ENCODE measurements at regions not wholly inside any gene's neighbourhood (a gene's known extent, or its start where the extent isn't known, plus 50 kb on each side); places are given as distances from the start of the nearest gene placed in this dataset.

- DNase-seq (ENCODE audit: low read depth), result no peak
These were observed 76.3 kb upstream of the NR2F2 start for GRCh38 chr15:96254173-96254572.

GRCh38 chr15:96255599-96255998 is 74.9 kb upstream of the NR2F2 start:
- no peak for DNase-seq (ENCODE audit: low read depth)

GRCh38 chr15:96261575-96262034 is 68.9 kb upstream of the NR2F2 start:
- no peak for DNase-seq (ENCODE audit: low read depth)

- no peak for DNase-seq (ENCODE audit: low read depth)
These were observed 68.4 kb upstream of the NR2F2 start for GRCh38 chr15:96262097-96262496.

GRCh38 chr15:96262549-96263489 is 67.7 kb upstream of the NR2F2 start:
- no peak for DNase-seq (ENCODE audit: low read depth)

GRCh38 chr15:96264351-96264798 is 66.1 kb upstream of the NR2F2 start:
- DNase-seq (ENCODE audit: low read depth), result no peak

- peak; percentile 79 for DNase-seq (ENCODE audit: low read depth)
These were observed 65.5 kb upstream of the NR2F2 start for GRCh38 chr15:96264801-96265515.

- no peak for DNase-seq (ENCODE audit: low read depth)
These were observed 64.0 kb upstream of the NR2F2 start for GRCh38 chr15:96266456-96266855.

- no peak for DNase-seq (ENCODE audit: low read depth)
These were observed 63.0 kb upstream of the NR2F2 start for GRCh38 chr15:96267463-96267862.

- peak; percentile 58 for DNase-seq (ENCODE audit: low read depth)
These were observed 61.9 kb upstream of the NR2F2 start for GRCh38 chr15:96268442-96269204.

GRCh38 chr15:96270581-96271172 is 59.8 kb upstream of the NR2F2 start:
- peak; percentile 60 for DNase-seq (ENCODE audit: low read depth)

GRCh38 chr15:96272427-96272826 is 58.1 kb upstream of the NR2F2 start:
- no peak for DNase-seq (ENCODE audit: low read depth)

GRCh38 chr15:96273317-96274086 is 57.0 kb upstream of the NR2F2 start:
- peak; percentile 99 for DNase-seq (ENCODE audit: low read depth)

- DNase-seq (ENCODE audit: low read depth), result no peak
These were observed 56.4 kb upstream of the NR2F2 start for GRCh38 chr15:96274087-96274440.

- peak; percentile 57 for DNase-seq (ENCODE audit: low read depth)
These were observed 55.8 kb upstream of the NR2F2 start for GRCh38 chr15:96274698-96275097.

GRCh38 chr15:96276438-96277210 is 53.9 kb upstream of the NR2F2 start:
- peak; percentile 82 for DNase-seq (ENCODE audit: low read depth)

Measured in RPMI7951 (cell line).